Right forelimb (tissue), 1 donor: ENCODE measurements at regions not wholly inside any gene's neighbourhood (a gene's known extent, or its start where the extent isn't known, plus 50 kb on each side); places are given as distances from the start of the nearest gene placed in this dataset.

Experiments
- DNase-seq: peaks from one replicate; pipeline ENCODE4 v3.0.0-alpha.2; 2018

GRCh38 chr9:1434811-1435210 is 384.7 kb downstream of the DMRT2 start:
- DNase-seq = no peak

GRCh38 chr9:1440256-1440655 is 390.1 kb downstream of the DMRT2 start:
- no peak for DNase-seq

GRCh38 chr9:1442105-1442504 is 391.9 kb downstream of the DMRT2 start:
- DNase-seq = no peak

- DNase-seq = no peak
Observed at GRCh38 chr9:1443450-1443849, 393.3 kb downstream of the DMRT2 start.

DNA sequence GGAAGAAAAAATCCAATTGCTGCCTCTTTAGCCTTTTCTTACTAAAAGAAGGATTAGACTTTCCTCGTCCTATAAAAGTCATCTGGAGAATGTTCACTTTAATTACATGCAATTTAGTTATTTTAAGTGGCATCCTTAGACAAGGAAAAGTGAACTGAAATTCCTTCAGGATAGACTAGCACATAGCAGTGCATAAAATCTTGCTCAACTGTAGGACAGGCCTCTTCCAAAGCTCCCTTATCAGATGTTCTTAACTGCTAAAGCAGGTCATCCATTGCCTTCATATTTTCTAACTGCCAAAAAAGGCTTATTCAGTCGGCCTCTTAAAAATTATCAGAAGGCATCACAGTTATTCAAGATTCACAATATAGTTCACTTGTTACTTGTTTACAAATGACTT is 396.5 kb downstream of the DMRT2 start:
- DNase-seq = no peak

DNA sequence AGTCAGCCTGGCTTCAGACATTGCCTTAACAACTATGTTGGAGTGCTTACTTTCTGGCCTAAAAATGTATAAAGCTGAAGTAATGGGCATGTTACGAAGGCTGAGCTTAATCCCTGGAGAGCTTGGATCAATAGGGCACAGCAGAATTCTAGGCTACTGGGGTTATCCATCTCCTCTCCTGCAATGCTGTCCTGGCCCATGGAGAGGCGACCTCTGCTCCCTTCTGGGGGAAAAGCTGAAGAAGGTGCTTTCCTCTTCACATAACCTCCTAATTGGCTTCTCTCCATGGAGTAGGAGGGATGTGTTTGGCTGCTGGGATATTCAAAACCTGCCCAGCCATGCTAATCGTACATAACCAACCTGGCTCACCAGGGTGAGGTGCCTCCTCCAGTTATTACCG is 403.5 kb downstream of the DMRT2 start:
- no peak for DNase-seq

DNA sequence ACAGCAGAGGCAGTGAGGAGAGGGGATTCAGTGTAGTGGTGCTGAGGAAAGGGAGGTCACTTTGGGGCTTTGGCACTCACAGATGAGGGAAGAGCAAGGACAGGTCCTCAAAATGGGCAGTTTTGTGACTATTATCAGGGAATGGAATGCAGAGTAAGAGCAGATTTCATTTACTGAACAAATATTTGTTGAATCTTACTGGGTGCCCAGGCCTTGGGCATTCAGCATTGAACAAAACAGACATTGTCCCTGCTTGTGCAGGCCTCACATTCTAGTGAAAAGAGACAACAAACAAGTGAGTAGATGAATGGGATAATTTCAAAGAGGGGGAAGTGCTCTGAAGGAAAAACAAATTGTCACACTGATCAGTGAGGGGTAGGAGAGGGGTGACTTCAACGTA is 404.1 kb downstream of the DMRT2 start:
- no peak for DNase-seq

DNA sequence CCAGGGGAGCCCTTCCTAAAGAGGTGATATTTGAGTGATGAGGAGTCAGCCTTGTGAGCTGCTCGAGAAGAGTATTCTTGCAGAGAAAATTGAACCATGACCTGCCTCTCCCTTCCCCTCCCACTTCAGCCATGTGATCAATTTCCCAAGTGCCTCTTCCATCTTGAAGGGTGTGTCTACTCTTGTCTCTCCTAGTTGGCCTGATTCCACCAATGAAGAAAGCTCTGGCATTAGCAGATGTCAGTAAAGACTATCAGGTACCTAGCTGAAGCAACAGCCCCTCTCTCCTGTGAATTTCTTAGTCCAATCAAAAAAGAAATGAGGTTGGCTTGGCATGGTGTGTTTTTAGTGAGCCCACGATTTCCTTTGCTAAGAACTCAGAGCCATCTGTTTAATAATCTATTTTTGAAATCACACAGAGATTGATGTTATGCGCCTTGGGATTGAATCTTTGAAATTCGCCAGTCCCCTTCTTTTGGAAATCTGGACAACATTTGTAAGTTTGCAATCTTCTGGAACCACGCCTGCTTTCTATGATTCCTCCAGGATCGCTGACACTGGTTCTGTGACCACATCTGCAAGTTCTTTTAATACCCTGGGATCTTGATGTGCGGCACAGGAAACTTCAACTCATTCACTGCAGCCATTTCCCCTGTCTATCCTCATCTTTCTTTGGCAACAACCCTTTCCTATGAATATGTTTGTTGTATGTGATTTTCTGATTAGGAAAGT is 404.6 kb downstream of the DMRT2 start:
- no peak for DNase-seq

DNA sequence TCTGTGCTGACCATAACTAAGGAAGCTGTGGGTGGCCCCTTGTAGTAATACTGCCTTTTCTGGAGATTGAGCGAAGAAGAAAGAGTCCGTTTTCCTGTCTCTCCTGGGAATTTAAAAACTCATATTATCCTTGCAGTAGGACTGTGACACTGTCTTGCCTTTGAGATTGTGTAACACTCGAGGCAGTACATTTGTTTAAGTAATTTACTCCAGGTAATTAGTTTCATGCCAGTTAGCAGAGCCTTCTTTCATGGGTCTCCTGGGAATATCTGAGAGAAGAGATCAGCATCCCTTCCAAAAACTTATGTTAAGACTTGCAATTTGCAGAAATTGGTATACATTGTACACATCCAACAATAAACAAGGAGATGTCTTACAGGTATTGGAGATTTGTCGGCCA is 405.6 kb downstream of the DMRT2 start:
- DNase-seq = no peak

DNA sequence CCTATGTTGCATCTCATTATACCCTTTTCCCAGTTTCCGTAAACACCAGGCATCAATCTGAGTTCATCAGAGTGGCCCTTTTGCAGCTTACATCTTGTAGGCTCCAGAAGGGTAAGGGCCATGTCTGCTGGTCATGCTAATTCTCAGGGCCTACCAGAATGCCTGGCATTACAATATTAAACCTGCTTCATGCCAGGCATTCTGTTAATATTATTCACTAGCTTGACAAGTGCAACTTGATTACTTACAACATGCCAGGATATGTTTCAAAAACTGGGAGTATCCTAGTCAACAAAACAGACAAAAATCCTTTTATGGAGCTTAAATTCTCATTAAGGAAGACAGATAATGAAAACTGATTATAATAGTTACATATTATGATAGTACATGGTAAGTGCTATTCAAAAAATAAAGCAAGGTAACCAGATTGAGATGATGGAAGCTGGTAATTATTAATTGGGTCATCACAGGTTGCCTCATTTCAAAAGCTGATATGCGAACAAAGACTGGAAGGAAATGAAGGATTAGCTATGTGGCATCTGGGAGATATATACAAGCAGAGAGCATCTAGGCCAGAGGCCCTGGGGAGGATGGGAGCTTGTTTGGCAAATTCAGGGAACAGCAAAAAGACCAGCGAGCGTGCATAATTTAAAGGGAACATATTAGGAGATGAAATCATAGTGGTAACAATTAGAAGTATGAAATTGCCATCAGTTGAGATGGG is 406.3 kb downstream of the DMRT2 start:
- DNase-seq = no peak

- no peak for DNase-seq
Observed at GRCh38 chr9:1457460-1457859, 407.3 kb downstream of the DMRT2 start.

DNA sequence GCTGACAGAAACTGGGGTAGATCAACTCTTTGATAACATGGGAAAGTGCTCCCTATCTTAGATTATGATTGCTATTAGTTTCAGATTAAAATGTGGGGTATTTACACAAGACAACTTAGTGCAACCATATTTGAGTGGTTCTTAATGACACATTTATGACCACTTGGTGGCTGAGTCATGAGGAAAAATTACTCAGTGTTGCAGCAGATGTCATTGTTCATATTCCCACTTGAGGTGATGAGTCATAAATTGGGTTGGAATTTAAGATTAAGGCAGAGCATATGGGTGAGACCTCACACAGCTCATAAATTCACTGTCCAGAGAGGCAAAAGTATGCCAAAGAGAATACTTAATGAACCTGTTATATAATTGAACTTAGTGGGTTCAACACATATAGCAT is 408.3 kb downstream of the DMRT2 start:
- no peak for DNase-seq

DNA sequence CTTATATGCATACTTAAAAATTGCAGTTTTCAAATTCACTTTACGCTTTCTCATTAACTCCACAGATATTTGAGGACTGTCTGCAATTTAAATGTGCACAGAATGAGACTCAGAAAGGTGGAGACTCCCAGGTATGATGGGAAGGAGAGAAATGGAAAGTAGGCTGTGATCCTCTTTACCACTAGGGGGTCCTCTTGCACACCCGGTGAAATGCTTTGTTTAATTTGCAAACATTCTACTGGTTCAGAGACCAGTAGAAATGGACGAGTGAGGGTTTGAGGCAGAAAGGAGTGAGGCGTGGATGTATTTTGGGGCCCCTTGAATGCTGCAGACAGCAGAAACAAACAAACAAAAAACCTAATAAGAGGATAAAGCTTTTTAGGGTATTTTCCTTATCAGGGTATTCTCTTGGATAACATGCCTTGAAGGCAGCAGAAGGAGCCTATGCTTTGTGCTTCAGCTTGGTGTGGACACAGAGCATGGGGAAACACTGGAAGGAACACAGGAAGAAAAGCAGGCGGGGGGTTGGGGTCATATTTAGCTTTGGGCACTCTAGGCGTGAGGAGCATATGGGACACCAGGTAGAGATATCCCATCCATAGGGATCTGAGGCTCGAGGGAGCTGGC is 410.1 kb downstream of the DMRT2 start:
- DNase-seq = no peak

DNA sequence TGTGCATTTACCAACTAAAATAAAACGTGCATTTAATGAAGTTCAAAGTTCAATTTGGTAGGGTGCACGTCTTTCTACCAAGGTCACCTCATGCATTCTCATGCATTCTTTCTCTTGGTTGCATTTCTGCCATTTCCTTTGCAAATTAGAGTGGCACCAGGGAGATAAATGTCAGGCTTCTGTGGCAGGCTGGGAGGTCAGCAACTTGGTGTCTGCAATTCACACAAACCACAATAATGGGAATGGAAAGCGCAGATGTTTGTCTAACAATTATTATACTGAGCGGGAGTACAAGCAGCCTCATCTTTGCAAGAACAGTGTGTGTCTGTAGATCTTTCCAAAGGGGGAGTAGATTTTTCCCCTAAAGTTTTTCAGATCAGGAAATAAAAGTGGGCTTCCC is 411.7 kb downstream of the DMRT2 start:
- no peak for DNase-seq

DNA sequence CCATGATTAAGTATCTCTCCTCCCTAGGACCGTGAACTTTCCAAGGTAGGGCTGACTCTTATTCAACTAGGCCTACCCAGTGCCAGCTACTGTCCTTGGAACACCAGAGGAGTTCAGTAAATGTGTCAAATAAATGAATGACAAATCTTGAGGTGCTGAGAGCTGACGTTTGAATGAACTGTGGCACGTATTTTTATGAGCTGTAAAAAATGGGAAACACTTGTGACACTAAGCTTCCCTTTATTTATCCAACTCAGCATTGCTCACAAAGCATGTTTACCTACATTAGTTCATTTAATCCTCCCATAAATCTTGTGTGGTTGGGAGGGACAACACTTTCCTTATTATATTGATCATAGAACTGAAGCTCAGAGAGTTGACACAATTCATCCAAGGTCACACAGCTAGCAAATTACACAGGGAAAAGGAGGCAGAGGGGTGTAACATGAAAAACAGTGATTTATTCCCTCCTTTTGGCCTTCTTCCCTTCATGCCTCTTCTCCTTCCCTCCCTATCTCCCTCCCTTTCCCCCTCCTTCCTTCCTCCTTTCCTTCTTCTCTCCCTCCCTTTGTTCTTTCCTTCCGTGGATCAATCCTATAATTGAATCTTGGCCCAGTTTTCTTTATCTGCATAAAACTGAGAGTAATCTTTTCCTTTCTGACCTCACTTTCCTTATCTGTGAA is 412.6 kb downstream of the DMRT2 start:
- DNase-seq = no peak

GRCh38 chr9:1469996-1470395 is 419.8 kb downstream of the DMRT2 start:
- DNase-seq = no peak

GRCh38 chr9:1473956-1474634 is 423.9 kb downstream of the DMRT2 start:
- DNase-seq = no peak

DNA sequence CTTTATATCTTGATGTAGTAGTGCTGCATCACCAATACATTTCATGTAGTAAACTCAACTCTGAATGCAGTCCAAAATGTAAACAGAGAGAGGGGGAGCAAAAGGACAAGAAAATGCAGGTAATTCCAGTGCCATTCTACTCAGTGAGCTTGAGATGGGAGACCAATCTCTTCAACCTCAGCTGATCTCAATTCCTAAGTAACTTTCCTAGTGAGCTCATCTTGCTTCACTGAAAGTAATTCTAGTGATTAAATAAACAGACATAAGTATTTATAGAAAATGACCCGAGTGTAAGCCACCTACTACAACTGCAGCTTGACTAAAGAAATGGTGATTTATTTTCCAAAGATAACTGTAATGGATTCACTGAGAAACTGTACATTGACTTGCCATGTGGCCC is 424.5 kb downstream of the DMRT2 start:
- DNase-seq = no peak

- DNase-seq = no peak
Observed at GRCh38 chr9:1490341-1491232, 440.4 kb downstream of the DMRT2 start.

DNA sequence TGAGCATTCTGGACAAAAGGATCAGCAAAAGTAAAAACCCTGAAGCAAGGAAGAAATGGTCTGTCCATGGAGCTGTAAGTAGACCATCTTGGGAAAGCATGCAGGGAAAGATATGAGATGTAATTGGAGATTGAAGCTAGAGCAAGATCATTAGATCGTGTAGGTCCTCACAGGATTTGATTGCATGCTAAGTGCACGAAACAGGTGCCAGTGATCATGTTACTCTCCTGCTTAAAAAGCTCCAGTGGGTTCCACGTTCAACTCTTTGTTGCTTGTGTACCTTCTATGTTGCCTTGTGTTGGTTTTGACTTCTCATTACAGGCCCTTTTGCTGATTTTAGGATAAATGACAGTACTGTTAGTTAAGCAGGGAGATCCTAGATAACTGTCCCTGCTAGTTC is 442.0 kb downstream of the DMRT2 start:
- no peak for DNase-seq

DNA sequence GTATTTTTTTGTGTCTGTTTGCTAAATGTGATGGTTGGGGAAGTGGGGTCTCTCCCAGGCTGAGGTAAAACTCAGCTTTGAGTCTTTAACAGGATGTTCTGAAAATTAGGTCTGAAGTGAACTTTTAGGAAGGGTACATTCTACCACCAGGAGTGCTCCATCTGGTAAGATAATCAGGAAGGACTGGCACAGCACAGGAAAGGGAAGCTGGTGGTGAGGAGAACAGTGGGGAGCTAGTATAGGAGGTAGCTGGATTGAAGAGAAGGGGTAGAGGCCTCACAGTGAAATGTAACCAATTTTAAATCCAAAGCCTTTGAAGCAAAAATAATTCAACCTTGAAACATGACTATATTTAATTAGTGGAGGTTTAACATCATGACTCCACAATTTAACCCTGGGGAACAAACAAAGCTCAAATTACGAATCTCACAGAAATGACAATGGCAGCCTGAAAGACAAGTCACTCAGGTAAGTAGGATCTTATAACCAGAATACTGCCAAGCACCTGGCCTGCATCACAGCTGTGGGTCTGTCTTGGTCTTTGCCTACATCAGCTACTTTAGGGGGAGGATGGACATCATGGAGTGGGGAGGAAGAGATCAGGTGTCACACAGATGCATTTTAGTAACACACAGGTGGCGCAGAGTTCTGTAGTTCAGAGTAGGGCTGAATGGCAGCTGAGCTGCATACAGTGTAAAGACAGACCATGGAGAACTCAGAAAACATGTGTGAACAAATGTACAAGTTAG is 445.3 kb downstream of the DMRT2 start:
- no peak for DNase-seq
